Endothelial cell of umbilical vein (primary cell): ENCODE measurements at regions not wholly inside any gene's neighbourhood (a gene's known extent, or its start where the extent isn't known, plus 50 kb on each side); places are given as distances from the start of the nearest gene placed in this dataset.

ENCODE experiments used
- BruUV-seq: library from RNA; stranded (reverse); fragments of 400-500 nt; replicated peaks from 2 replicates; lab custom pipeline; 2021; lab: Mats Ljungman, UMichigan
- CTCF ChIA-PET: fragments of 300-600, 350-600 bp; sonication (Branson Sonifier 250); formaldehyde crosslinking; loops from one replicate; lab custom pipeline; 2021; ENCODE audit warnings: antibody characterized with exemption, inconsistent platforms; lab: Charles Lee
- POLR2A ChIA-PET: fragments of 300-600, 350-600 bp; sonication (Branson Sonifier 250); formaldehyde crosslinking; loops from one replicate; lab custom pipeline; 2021; ENCODE audit warnings: antibody characterized with exemption, inconsistent platforms; lab: Charles Lee
- DNase-seq: peaks from one replicate; pipeline ENCODE4 v3.0.0-alpha.2; 2011; ENCODE audit warnings: low read depth, low spot score
- FAIRE-seq: peaks from 2 replicates; lab custom pipeline; 2011; peaks lifted over from hg19 to GRCh38; lab: Jason Lieb, UNC
- H2AFZ ChIP-seq: 2 replicates; pipeline ENCODE4 v1.6.0; 2012; ENCODE audit warnings: low read depth, low read length, control low read depth, inconsistent platforms
- H3K27ac ChIP-seq: 2 replicates; pipeline ENCODE4 v1.5.1; 2011; ENCODE audit warnings: low read depth, mild to moderate bottlenecking, control low read depth, low read length, moderate library complexity; ENCODE audit not compliant: insufficient read depth
- H3K27me3 ChIP-seq, 2 experiments: 2 replicates each; pipeline versions ENCODE4 v1.6.0 to v1.6.1; 2011; ENCODE audit warnings: low read length in 2 of 2, mixed read lengths in 1 of 2; ENCODE audit not compliant: control insufficient read depth in 2 of 2, insufficient read depth in 2 of 2
- H3K36me3 ChIP-seq, 2 experiments: 2 replicates in 1 of 2; 3 replicates in 1 of 2; pipeline ENCODE4 v1.5.1; 2011; ENCODE audit warnings: low read length in 2 of 2, mild to moderate bottlenecking in 1 of 2, moderate library complexity in 1 of 2; ENCODE audit not compliant: control insufficient read depth in 2 of 2, insufficient read depth in 2 of 2; ENCODE audit errors: extremely low read depth in 1 of 2
- H3K4me1 ChIP-seq: 3 replicates; pipeline ENCODE4 v1.5.1; 2011; ENCODE audit warnings: mild to moderate bottlenecking, low read length; ENCODE audit not compliant: control insufficient read depth, insufficient read depth; ENCODE audit errors: extremely low read depth
- H3K4me2 ChIP-seq: 2 replicates; pipeline ENCODE4 v1.6.1; 2011; ENCODE audit warnings: low read length, control low read depth, mixed read lengths; ENCODE audit not compliant: insufficient read depth
- H3K4me3 ChIP-seq, 3 experiments: fragments of 200-600 bp in 1 of 3; sonication (generic), shearing (Covaris generic) in 1 of 3; replicated peaks in 1 of 3; 2 replicates each; pipeline ENCODE4 v1.5.1; 2011 to 2016; ENCODE audit warnings: control low read depth in 3 of 3, low read length in 3 of 3, mild to moderate bottlenecking in 2 of 3, inconsistent platforms in 1 of 3, low read depth in 1 of 3, moderate library complexity in 1 of 3; ENCODE audit not compliant: insufficient read depth in 1 of 3
- H3K79me2 ChIP-seq: 2 replicates; pipeline ENCODE4 v1.6.0; 2012; ENCODE audit warnings: low read length, inconsistent platforms; ENCODE audit not compliant: control insufficient read depth, insufficient read depth
- H3K9ac ChIP-seq: replicated peaks from 2 replicates; pipeline ENCODE3; 2011; ENCODE audit warnings: low read length, control low read depth; ENCODE audit not compliant: insufficient read depth; ENCODE audit errors: extremely low read depth
- H3K9me1 ChIP-seq: replicated peaks from 3 replicates; pipeline ENCODE4 v1.6.0; 2011; ENCODE audit warnings: mild to moderate bottlenecking, low read length; ENCODE audit not compliant: control insufficient read depth, insufficient read depth; ENCODE audit errors: extremely low read depth
- H3K9me3 ChIP-seq: replicated peaks from 2 replicates; pipeline ENCODE4 v1.5.1; 2012; ENCODE audit warnings: low read length, inconsistent platforms; ENCODE audit not compliant: control insufficient read depth, insufficient read depth
- H4K20me1 ChIP-seq: replicated peaks from 2 replicates; pipeline ENCODE3; 2011; ENCODE audit warnings: mild to moderate bottlenecking, low read length; ENCODE audit not compliant: control insufficient read depth, insufficient read depth; ENCODE audit errors: extremely low read depth
- CTCF ChIP-seq, 2 donors: IDR thresholded peaks; 1 replicate in 1 of 2; 2 replicates in 1 of 2; pipeline ENCODE4 v1.5.1; 2011; ENCODE audit warnings: low read length in 2 of 2, mild to moderate bottlenecking in 2 of 2, moderate library complexity in 2 of 2, control low read depth in 1 of 2, inconsistent platforms in 1 of 2, low read depth in 1 of 2; ENCODE audit not compliant: insufficient read depth in 1 of 2; ENCODE audit errors: extremely low read depth in 1 of 2
- EZH2 ChIP-seq: IDR thresholded peaks from 2 replicates; pipeline ENCODE4 v1.6.1; 2012; ENCODE audit warnings: borderline replicate concordance, low read depth, mild to moderate bottlenecking, moderate library complexity, low read length, inconsistent platforms; ENCODE audit not compliant: severe bottlenecking
- FOS ChIP-seq: IDR thresholded peaks from 2 replicates; pipeline ENCODE4 v1.6.1; 2011; ENCODE audit warnings: mild to moderate bottlenecking, low read length, moderate library complexity, borderline replicate concordance; ENCODE audit not compliant: insufficient read depth
- GATA2 ChIP-seq: IDR thresholded peaks from 2 replicates; pipeline ENCODE4 v1.7.0; 2011; ENCODE audit warnings: low read depth, mild to moderate bottlenecking, moderate library complexity, mixed read lengths, low read length; ENCODE audit not compliant: insufficient read length, insufficient read depth
- JUN ChIP-seq: IDR thresholded peaks from 2 replicates; pipeline ENCODE4 v1.6.1; 2011; ENCODE audit warnings: borderline replicate concordance, low read depth; ENCODE audit not compliant: insufficient read length, insufficient read depth
- MAX ChIP-seq: IDR thresholded peaks from 2 replicates; pipeline ENCODE4 v1.6.1; 2011; ENCODE audit not compliant: insufficient read depth, insufficient read length
- MYC ChIP-seq: IDR thresholded peaks from one replicate; pipeline ENCODE4 v1.6.1; 2011; ENCODE audit warnings: mild to moderate bottlenecking, low read depth, low read length
- POLR2A ChIP-seq: IDR thresholded peaks from 2 replicates; pipeline ENCODE4 v1.6.1; 2012; ENCODE audit warnings: low read depth, mild to moderate bottlenecking, control low read depth, low read length
- POLR2AphosphoS5 ChIP-seq: IDR thresholded peaks from 2 replicates; pipeline ENCODE4 v1.6.1; 2012; ENCODE audit warnings: low read depth, mild to moderate bottlenecking, control low read depth, low read length, moderate library complexity; ENCODE audit not compliant: insufficient read depth
- dilution Hi-C: fragments of 300-500 bp; cut with MboI; formaldehyde crosslinking; loops from one replicate; pipeline ENCODE4 v1.15.0; 2019; ENCODE audit warnings: low sequenced_read_pairs; ENCODE audit not compliant: extremely low pct_ligation_motif_present
- intact Hi-C: fragments of 100-400 bp; cut with micrococcal nuclease; formaldehyde crosslinking; loops from one replicate; pipeline ENCODE4 v1.10.0; 2022

- dilution Hi-C loops, result no loop called here
- Histone ChIP-seq H3K4me3 (no peak overlapping the region), H3K79me2 (no peaks in the 10 kb centered on the region), H3K9me3 (no peaks in the 10 kb centered on the region), H3K4me2 (no peak overlapping the region), H2AFZ (no peak overlapping the region), H3K9ac (no peak overlapping the region), H3K27ac (no peak overlapping the region), H3K27me3 (no peaks in the 10 kb centered on the region), H4K20me1 (no peaks in the 10 kb centered on the region), H3K4me1 (no peaks in the 10 kb centered on the region), H3K36me3 (no peaks in the 10 kb centered on the region), H3K9me1 (no peaks in the 10 kb centered on the region)
- ChIA-PET POLR2A (no interaction called here), CTCF (no interaction called here)
- intact Hi-C loops, result no loop called here
- FAIRE-seq (no peak), DNase-seq (no peak)
- no peak for TF ChIP-seq MYC
- TF ChIP-seq POLR2AphosphoS5, result no peak
- TF ChIP-seq POLR2A, result no peak
- no peak for TF ChIP-seq CTCF (IDR thresholded peaks at IDR 0.05; ENCODE audit: extremely low read depth in 1 of 2, insufficient read depth in 1 of 2, low read depth in 1 of 2, low read length in 2 of 2)
- no peak for TF ChIP-seq EZH2
- TF ChIP-seq MAX, result no peak
- no peak for TF ChIP-seq FOS
- TF ChIP-seq GATA2, result no peak
- no peak for TF ChIP-seq JUN
- BruUV-seq, result no TSS peak
Observed at GRCh38 chr10:65753532-65753931, 1172.3 kb upstream of the LRRTM3 start.
